GM19043 (cell line): ENCODE measurements at regions not wholly inside any gene's neighbourhood (a gene's known extent, or its start where the extent isn't known, plus 50 kb on each side); places are given as distances from the start of the nearest gene placed in this dataset.
"Not testable (repeated sequence)": the region's sequence is repeated elsewhere in the genome, so short reads cannot be mapped to it uniquely, and the experiment has no call there.

Experiments
- ATAC-seq: cut with Tn5 transposase; IDR thresholded peaks from one replicate; pipeline ENCODE4 v1.9.1; 2021; ENCODE audit warnings: low read depth; ENCODE audit not compliant: unreplicated experiment

- ATAC-seq, result no peak
Measured at GRCh38 chr10:90096196-90096595, 394.8 kb downstream of the KIF20B start.

DNA sequence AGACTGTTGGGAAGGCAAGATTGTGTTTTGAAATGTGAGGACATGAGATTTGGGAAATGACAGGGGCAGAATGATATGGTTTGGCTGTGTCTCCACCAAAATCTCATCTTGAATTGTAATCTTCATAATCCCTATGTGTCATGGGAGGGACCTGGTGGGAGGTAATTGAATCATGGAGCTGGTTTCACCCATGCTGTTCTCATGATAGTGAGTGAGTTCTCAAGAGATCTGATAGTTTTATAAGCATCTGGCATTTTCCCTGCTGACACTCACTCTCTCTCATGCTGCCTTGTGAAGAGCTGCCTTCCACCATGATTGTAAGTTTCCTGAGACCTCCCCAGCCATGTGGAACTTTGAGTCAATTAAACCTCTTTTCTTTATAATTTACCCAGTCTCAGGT is 406.2 kb downstream of the KIF20B start:
- ATAC-seq, result not testable (repeated sequence)

DNA sequence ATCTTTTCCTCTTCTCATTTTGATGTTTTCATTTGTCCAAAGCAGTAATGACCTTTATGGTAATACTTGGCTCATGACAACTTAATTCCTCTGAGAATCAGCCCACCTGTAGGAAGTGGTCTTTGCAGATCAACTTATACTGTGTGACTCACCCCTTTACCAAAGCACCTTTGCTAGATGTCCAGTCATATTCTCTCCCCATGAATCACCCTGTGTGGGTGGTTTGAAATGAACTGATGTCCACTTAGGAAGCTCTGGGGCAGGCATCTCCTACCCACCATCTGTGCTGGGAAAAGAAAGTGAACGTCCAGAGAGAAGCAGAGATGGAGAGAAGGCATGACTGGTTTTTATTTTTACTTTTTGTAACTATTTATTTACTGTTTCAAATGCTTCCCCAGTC is 410.3 kb downstream of the KIF20B start:
- no peak for ATAC-seq

DNA sequence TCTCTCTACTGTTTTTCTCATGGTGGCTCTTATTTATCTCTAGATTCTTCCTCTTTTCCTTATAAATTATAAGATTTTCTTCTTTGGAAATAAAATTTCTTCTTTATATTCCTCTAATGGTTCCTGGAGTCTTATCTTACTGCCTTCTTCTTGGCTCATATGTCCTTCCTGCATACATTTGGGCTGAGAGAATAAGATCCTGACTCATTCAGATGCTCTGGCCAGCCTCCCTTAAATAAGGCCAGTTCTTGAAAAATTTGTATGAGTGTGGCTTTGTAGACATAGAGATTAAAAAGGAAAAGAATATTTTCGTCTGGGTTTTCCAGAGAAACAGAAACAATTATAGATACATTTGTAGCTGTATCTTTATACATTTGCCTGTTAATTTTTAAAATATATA is 411.3 kb downstream of the KIF20B start:
- no peak for ATAC-seq

- ATAC-seq, result not testable (repeated sequence)
Measured at GRCh38 chr10:90118567-90118966, 417.2 kb downstream of the KIF20B start.

- not testable (repeated sequence) for ATAC-seq
Measured at GRCh38 chr10:90119631-90120280, 418.4 kb downstream of the KIF20B start.

DNA sequence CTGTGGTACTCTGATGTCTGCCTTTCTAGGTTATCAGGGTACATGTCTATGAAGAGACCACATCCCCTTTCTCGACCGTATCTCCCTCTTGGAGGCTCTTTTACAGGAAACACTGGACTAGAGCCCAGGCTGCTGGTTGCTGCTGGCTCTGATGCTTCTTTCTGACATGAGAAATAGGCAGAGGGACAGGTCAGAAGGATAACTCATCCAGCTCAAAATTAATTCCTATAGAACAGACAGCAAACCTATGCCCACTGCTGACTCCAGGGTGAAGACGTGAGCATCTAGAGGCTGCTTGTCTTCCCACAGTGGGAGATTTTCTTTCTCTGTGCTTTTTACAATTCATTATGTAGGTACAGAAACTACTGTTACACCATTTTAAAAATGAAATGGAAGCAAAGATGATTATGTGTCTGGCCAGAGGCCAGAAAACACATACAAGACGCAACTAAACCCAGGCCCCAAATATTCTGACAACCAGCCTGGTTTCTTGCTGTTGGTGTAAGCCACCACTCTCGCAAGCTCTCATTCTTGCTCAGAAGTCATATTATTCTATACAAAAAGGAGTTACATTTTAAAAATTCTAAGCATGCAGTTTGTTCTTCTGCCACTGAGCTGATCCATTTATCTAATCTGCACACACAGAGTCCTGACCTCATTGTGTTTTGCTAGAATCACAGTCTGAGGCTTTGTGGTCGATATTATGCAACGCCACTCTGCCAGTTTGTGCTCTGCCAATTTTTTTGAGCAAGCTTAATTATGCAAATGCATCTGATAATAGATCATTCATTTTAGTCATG is 424.3 kb downstream of the KIF20B start:
- ATAC-seq, result no peak

DNA sequence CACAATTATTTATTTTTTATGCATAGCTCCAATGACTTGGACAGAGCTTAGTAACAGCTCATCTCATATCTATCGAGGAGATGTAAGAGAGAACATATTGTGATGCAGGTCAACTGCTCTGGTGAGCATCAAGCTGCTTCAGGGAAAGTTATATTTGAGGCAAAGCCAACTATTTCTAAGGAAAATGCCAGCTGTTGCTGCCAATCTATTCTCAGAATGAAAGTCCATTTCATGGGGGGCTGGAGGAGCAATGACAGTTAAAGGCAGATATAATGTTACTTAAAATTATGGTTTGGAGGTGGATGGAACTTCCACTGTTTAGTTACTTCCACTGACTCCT is 424.8 kb downstream of the KIF20B start:
- ATAC-seq, result no peak

GRCh38 chr10:90130321-90131086 is 429.1 kb downstream of the KIF20B start:
- peak; percentile 71 for ATAC-seq

GRCh38 chr10:90133606-90134005 is 432.2 kb downstream of the KIF20B start:
- no peak for ATAC-seq

DNA sequence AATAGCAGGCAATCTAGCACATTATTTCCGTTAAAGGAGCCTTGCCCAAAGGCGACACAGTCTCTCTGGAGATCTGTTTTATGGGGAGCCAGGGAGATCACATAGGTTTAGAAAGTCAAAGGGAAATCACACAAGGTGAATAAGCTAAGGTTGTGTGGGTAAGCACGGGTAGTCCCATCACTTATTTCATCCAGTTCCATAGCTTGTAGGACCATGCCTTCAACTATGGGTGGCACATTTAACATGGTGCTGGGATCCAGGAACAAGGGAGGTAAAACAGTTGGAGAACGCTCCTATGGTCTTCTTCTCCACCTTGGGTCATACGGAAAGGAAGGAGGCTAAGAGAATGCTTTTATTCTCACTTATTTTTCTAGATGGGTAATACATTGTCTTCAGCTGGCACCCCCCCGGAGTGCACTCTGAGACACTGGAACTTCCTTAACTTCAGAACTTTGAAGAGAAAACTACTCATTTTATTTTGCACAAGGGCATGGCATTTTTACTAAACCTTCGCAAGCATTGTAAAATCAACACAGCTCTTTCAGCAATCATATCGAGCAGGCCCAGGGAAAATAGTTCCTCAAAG is 435.4 kb downstream of the KIF20B start:
- ATAC-seq, result no peak

GRCh38 chr10:90138844-90139243 is 437.5 kb downstream of the KIF20B start:
- no peak for ATAC-seq

DNA sequence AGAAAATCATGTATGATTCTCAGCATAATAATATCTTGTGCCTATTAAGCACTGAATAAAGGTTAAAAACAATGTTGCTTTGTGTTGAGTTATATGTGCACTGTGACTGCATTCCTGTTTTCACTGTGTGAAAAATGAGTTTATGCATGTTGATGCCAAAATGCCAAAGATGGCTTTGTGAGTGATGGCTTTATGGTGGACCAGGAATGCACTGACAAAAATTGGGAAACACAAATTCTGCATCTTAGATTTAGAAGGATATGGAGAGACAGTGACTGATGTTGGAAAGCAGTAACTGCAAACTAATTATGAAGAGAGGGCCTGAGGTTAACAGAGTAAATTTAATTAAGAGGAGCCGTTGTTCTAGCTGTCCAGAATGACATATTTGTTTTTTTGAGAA is 440.4 kb downstream of the KIF20B start:
- ATAC-seq, result no peak

DNA sequence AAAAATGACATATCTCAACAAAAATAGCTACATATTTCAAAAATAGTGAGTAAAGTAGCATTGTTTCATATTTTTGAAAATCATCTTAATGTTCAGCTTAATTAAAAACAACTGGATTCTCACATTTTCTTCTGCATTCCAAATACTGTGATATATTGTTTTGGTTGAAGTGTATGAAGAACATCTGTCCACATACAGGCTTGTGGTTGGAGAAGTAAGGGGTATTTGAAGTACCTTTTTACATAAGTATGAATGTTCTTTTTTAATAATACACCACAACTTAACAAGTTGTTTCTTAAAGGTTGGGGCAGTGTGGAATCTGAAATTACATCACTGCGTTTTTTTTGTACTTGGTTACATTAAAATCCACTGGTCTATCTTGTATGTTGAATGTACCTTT is 442.5 kb downstream of the KIF20B start:
- no peak for ATAC-seq

DNA sequence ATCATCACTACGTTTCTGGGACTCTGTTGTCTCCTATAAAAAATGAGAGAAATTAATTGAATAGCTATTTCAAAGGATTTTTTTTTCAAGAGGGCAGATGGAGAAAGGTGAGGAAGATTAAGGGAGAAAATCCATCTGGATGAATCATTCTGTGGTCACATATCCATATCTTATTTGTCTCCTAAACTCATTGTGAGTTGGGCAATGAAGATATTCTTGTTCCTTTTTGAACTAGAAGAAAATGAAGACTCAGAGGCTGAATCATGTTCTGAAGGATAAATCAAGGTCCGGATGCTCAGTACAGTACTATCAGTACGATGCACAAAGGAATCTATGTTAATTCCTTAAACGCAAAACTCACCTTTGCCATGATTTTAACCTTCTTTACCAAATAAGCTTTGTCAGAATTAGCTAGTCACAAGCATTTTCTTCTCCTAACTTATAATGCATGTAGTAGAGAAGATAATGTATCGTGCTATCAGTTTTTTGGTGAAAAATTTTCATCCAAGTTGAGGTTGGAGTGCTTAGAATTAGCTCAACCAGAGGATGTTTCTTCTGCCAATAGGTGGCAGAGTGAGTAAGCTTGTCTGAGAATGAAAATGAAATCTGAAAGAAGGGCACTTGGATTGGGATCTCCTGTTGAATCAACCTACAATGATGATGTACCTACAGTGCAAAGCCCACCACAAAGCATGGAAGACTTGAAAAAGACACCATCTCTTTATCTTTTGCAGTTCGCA is 446.9 kb downstream of the KIF20B start:
- no peak for ATAC-seq

DNA sequence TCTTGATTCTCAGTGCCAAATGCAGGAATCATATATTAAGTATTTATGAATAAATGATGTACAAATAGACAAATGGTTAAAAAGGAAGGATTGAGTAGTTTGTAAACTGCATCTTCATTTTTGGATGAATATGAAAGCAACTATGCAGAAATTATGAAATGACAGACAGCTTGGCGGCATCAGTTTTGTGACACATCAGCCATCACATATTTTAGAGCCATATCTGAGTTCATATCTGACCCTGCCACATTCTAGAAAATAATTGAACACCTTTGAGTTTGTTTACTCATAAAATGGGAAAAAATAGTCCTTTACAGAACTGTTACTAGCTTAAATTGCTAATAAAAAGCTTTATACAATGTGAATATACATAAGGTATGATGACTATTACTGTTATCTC is 448.2 kb downstream of the KIF20B start:
- no peak for ATAC-seq

DNA sequence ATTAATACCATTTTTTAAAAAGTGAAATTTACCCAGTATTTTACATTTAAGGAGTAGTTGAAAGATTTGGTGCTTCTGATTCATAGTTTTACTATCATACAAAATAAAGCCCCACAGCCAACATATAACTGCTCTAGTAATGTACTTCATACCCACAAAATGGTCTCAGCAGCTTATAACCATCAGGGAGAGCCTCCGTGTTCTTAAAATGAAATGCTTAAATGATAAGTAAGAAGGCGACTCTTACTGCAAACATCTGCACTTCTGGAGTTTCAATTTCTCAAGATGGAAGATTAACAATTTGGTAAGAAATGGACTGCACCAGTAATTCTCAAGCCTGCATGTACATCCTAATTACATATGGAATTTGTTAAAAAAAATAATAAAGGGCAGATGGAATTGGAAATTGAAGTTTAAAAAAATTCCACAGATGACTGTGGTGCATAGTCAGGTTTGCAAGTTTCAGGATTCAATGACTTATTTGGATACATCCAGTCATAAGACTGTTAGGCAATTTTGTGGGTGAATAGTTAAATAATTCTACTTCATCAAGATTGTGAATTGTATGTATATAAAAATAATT is 461.0 kb downstream of the KIF20B start:
- ATAC-seq, result no peak

DNA sequence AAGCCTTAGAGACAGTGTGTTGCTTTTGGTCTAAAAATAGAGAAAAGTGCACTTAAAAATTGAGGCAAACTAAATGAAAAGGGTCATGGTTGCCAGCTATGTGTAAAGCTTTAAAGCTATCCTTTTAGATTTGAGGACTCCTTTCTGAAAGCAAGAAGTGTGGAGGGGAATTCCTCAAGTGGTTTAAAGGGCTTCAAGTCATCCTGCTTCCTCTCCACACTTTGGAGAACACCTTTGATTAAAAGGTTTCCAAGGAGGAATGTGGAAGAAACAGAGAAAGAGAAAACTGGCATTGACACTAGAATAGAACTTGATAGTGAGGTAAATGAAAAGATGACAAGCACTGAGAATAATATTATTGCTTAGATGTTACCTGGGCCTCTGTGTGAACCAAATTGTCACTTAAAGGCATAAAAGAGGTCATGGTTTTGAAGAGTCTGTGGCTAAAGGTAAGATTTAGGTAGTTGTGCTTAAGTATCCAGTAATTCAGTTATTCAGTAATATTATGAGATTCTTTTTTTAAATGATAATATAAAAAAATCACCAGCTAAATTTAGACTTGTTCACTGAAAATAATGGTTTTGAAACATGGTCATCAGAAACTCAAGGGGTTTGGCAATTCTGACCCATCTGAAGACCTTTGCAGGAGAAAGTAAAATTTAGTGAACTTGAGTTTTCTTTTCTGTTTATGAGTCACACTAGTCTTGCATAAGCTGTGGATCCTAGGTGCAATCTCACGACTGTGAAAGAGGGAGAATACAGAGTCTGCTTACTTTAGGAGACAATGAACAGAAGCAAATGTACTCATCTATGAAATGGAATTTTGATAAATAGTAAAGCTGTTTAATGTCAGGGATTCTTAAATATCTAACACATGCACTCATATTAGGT is 466.0 kb downstream of the KIF20B start:
- ATAC-seq, result peak; percentile 59

- ATAC-seq, result no peak
Measured at GRCh38 chr10:90168244-90168643, 466.9 kb downstream of the KIF20B start.
